ENCODE measurements at regions not wholly inside any gene's neighbourhood (a gene's known extent, or its start where the extent isn't known, plus 50 kb on each side); places are given as distances from the start of the nearest gene placed in this dataset.

DNA sequence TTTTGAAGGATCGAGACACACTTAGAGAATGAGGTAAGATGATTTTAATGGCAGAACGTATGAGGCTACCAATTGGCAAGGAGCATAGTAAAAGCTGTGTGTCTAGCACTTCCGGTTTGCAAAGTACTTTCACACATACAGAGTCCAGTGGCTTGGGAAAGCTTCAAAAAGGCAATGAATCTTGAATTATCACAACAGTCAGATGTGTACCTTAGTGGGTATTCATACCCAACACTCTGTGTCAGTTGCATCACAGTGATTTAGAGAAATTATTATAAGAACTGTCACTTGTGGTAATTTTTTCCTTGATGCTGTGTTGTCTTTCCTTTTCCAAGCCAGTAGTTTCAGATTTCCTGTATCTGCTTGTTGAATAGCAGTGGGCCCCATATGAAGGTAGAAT, 424.1 kb downstream of the PCNX1 start:
- TF ChIP-seq CTCF (conservative IDR thresholded peaks at IDR 0.05) (no peak), EZH2 (IDR thresholded peaks at IDR 0.05; ENCODE audit: low read depth) (no peak)

Measured in PC-9 (cell line).